OCI-LY1 (cell line): ENCODE measurements at regions not wholly inside any gene's neighbourhood (a gene's known extent, or its start where the extent isn't known, plus 50 kb on each side); places are given as distances from the start of the nearest gene placed in this dataset.

Experiments
- H2AFZ ChIP-seq: fragments of 200-600 bp; sonication (generic), shearing (Covaris generic); 2 replicates; pipeline ENCODE4 v1.6.0; 2014; ENCODE audit warnings: antibody characterized with exemption, mild to moderate bottlenecking, low read length
- H3F3A ChIP-seq: fragments of 200-600 bp; sonication (generic), shearing (Covaris generic); 2 replicates; pipeline ENCODE4 v1.6.0; 2014; ENCODE audit warnings: mild to moderate bottlenecking, antibody characterized with exemption, low read length, moderate library complexity; ENCODE audit not compliant: insufficient read depth
- H3K27ac ChIP-seq: fragments of 200-600 bp; sonication (generic); 2 replicates; pipeline ENCODE4 v1.5.1; 2014; ENCODE audit warnings: low read length, mixed run types, mild to moderate bottlenecking, low read depth; ENCODE audit not compliant: poor library complexity, severe bottlenecking
- H3K27me3 ChIP-seq: fragments of 200-600 bp; sonication (generic); 2 replicates; pipeline ENCODE4 v1.6.0; 2014; ENCODE audit warnings: antibody characterized with exemption, mild to moderate bottlenecking, low read length, moderate library complexity; ENCODE audit not compliant: insufficient read depth
- H3K36me3 ChIP-seq: fragments of 200-600 bp; sonication (generic); 2 replicates; pipeline ENCODE4 v1.6.1; 2014; ENCODE audit warnings: mild to moderate bottlenecking, antibody characterized with exemption, low read length, moderate library complexity, mixed read lengths; ENCODE audit not compliant: insufficient read depth
- H3K4me1 ChIP-seq: fragments of 200-600 bp; sonication (generic); 2 replicates; pipeline ENCODE4 v1.5.1; 2014; ENCODE audit warnings: mild to moderate bottlenecking, low read length, moderate library complexity; ENCODE audit not compliant: insufficient read depth, severe bottlenecking
- H3K4me2 ChIP-seq: fragments of 200-600 bp; sonication (generic), shearing (Covaris generic); 2 replicates; pipeline ENCODE4 v1.6.1; 2014; ENCODE audit warnings: low read length
- H3K4me3 ChIP-seq: fragments of 200-600 bp; sonication (generic); 2 replicates; pipeline ENCODE4 v1.5.1; 2014; ENCODE audit warnings: low read length, low read depth, mild to moderate bottlenecking, mixed read lengths; ENCODE audit not compliant: poor library complexity, severe bottlenecking
- H3K79me2 ChIP-seq: fragments of 200-600 bp; shearing (Covaris generic); 2 replicates; pipeline ENCODE4 v1.6.1; 2016; ENCODE audit warnings: mixed run types, low read length, mixed read lengths; ENCODE audit not compliant: insufficient read depth
- H3K9ac ChIP-seq: fragments of 200-600 bp; sonication (generic), shearing (Covaris generic); 2 replicates; pipeline ENCODE4 v1.6.1; 2014; ENCODE audit warnings: mild to moderate bottlenecking, low read length, mixed read lengths
- H3K9me2 ChIP-seq: fragments of 200-600 bp; sonication (generic), shearing (Covaris generic); 2 replicates; pipeline ENCODE4 v1.6.1; 2014; ENCODE audit warnings: low read depth, mild to moderate bottlenecking, low read length, mixed read lengths
- H3K9me3 ChIP-seq: fragments of 200-600 bp; shearing (Covaris generic); 2 replicates; pipeline ENCODE4 v1.6.1; 2014; ENCODE audit warnings: low read length, mixed read lengths
- H4K20me1 ChIP-seq: fragments of 200-600 bp; sonication (generic), shearing (Covaris generic); 2 replicates; pipeline ENCODE4 v1.6.0; 2016; ENCODE audit warnings: mild to moderate bottlenecking, low read length; ENCODE audit not compliant: insufficient read depth
- EZH2 ChIP-seq: fragments of 200-600 bp; sonication (generic), shearing (Covaris generic); IDR thresholded peaks from 2 replicates; pipeline ENCODE4 v1.8.0; 2017; ENCODE audit warnings: borderline replicate concordance, mixed run types, mild to moderate bottlenecking, antibody characterized with exemption, low read length, moderate library complexity, mixed read lengths
- TF ChIP-seq, protein P1 (sequence below): fragments of 200-600 bp; sonication (generic), shearing (Covaris generic); IDR thresholded peaks from 2 replicates; pipeline ENCODE4 v1.5.1; 2017; ENCODE audit warnings: mild to moderate bottlenecking, antibody characterized with exemption, low read length, moderate library complexity, mixed read lengths

DNA sequence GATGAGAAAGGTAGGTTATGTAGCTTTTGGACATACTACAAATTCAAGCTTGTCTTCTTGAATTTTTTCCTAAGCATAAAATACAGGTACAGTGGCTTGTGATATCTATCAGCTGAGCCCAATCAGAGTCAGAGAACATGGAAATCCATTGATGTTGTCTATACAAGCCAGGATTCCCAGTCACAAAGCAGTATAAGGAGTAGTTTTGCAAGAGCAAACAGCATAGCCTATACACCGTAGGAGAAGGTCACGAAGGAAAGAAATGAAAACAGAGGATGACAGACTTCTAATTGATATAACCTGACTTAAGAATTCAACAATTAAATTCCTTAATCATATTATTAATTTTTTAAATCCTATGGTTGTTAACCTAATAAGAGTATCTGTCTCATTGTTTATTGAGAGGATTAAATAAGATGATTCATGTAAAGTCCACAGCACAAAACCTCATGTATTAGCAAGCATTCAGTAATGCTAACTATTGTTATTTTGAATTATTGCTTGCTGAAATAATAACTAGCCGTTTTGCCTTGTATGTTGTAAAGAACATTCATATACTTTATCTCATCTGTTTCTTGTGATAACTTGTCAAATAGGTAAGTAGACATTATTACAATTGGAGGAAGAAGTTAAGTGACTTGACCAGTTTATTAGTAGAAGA, 276.6 kb upstream of the ZPLD1 start:
- H3K9ac ChIP-seq: no peak overlapping the region
- H2AFZ ChIP-seq: no peak overlapping the region

GRCh38 chr3:102159810-102160451, 274.9 kb upstream of the ZPLD1 start:
- Histone ChIP-seq H3K4me1 (no peaks in the 10 kb centered on the region), H3K4me2 (no peak overlapping the region), H3K79me2 (no peaks in the 10 kb centered on the region), H3K4me3 (no peak overlapping the region), H3K9ac (no peak overlapping the region), H3K36me3 (no peaks in the 10 kb centered on the region), H3K9me3 (no peaks in the 10 kb centered on the region), H4K20me1 (no peaks in the 10 kb centered on the region), H3K27me3 (no peaks in the 10 kb centered on the region), H3F3A (no peaks in the 10 kb centered on the region), H2AFZ (no peak overlapping the region), H3K9me2 (no peaks in the 10 kb centered on the region), H3K27ac (no peak overlapping the region)
- TF ChIP-seq EZH2: no peak
- TF ChIP-seq, protein P1, sequence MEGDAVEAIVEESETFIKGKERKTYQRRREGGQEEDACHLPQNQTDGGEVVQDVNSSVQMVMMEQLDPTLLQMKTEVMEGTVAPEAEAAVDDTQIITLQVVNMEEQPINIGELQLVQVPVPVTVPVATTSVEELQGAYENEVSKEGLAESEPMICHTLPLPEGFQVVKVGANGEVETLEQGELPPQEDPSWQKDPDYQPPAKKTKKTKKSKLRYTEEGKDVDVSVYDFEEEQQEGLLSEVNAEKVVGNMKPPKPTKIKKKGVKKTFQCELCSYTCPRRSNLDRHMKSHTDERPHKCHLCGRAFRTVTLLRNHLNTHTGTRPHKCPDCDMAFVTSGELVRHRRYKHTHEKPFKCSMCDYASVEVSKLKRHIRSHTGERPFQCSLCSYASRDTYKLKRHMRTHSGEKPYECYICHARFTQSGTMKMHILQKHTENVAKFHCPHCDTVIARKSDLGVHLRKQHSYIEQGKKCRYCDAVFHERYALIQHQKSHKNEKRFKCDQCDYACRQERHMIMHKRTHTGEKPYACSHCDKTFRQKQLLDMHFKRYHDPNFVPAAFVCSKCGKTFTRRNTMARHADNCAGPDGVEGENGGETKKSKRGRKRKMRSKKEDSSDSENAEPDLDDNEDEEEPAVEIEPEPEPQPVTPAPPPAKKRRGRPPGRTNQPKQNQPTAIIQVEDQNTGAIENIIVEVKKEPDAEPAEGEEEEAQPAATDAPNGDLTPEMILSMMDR: no peak

More for the DNA sequence above, 276.6 kb upstream of the ZPLD1 start:
- Histone ChIP-seq H3K9me3 (no peaks in the 10 kb centered on the region), H4K20me1 (no peaks in the 10 kb centered on the region), H3K79me2 (no peaks in the 10 kb centered on the region), H3K9me2 (no peaks in the 10 kb centered on the region), H3K27ac (no peak overlapping the region), H3K36me3 (no peaks in the 10 kb centered on the region), H3F3A (no peaks in the 10 kb centered on the region), H3K4me1 (no peaks in the 10 kb centered on the region), H3K4me2 (no peak overlapping the region), H3K4me3 (no peak overlapping the region), H3K27me3 (no peaks in the 10 kb centered on the region)
- TF ChIP-seq EZH2: no peak
- TF ChIP-seq, protein P1: no peak

DNA sequence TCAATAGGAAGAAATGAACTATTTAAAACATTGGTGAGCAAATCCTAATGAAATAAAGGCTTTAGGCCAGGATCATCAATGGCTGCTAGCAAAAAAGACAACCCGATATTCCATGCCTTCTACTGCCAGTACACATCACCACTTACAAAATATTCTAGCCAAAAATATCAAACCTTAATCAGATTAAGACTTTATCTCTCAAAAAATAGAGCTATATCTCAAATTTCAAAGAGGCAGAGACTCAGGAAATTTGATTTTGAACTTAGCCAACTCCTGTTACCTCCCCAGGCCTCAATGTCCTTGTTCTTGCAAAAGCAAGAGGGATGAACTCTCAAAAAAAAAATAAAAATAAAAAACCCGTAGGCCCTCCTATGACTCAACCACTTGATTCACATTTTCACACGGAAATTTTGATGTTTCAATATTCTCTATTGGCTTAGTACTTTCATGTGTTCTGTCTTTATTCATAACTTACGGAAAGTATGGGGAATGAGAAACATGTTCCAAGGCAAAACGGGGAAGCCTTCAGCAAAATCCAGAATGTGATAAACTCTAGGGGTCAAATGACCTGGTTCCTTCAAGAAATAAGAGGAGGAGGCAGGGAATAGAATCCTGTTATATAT, 273.3 kb upstream of the ZPLD1 start:
- TF ChIP-seq, protein P1: no peak
- TF ChIP-seq EZH2: no peak
- Histone ChIP-seq H3K79me2 (no peaks in the 10 kb centered on the region), H3K9me2 (no peaks in the 10 kb centered on the region), H3K27ac (no peak overlapping the region), H3F3A (no peaks in the 10 kb centered on the region), H4K20me1 (no peaks in the 10 kb centered on the region), H3K27me3 (no peaks in the 10 kb centered on the region), H3K4me2 (no peak overlapping the region), H2AFZ (no peak overlapping the region), H3K4me3 (no peak overlapping the region), H3K9me3 (no peaks in the 10 kb centered on the region), H3K36me3 (no peaks in the 10 kb centered on the region), H3K9ac (no peak overlapping the region), H3K4me1 (no peaks in the 10 kb centered on the region)
